GM23338 (cell line): ENCODE measurements at regions not wholly inside any gene's neighbourhood (a gene's known extent, or its start where the extent isn't known, plus 50 kb on each side); places are given as distances from the start of the nearest gene placed in this dataset.

Experiments
- ATAC-seq: fragments of 200-7000 bp; cut with Tn5 transposase; 3 replicates; pipeline ENCODE4 v1.9.1; 2020
- DNase-seq: peaks from one replicate; pipeline ENCODE4 v3.0.0-alpha.2; 2015; ENCODE audit warnings: low spot score
- H2AFZ ChIP-seq: fragments of 200-600 bp; sonication (generic); 2 replicates; pipeline ENCODE4 v1.8.0; 2016; ENCODE audit warnings: antibody characterized with exemption, mild to moderate bottlenecking, moderate library complexity
- H3F3A ChIP-seq: fragments of 200-600 bp; sonication (generic); replicated peaks from 2 replicates; pipeline ENCODE4 v1.8.0; 2017; ENCODE audit warnings: antibody characterized with exemption, mixed run types, low read depth
- H3K27ac ChIP-seq: fragments of 200-600 bp; sonication (generic); 2 replicates; pipeline ENCODE4 v1.6.1; 2016; ENCODE audit warnings: low read depth
- H3K27me3 ChIP-seq: fragments of 200-600 bp; sonication (generic); 2 replicates; pipeline ENCODE4 v1.8.0; 2016; ENCODE audit warnings: mild to moderate bottlenecking, mixed run types, moderate library complexity; ENCODE audit not compliant: insufficient read depth
- H3K36me3 ChIP-seq: fragments of 200-600 bp; sonication (generic); 2 replicates; pipeline ENCODE4 v1.8.0; 2016; ENCODE audit warnings: mild to moderate bottlenecking; ENCODE audit not compliant: insufficient read depth
- H3K4me1 ChIP-seq: fragments of 200-600 bp; sonication (generic); 2 replicates; pipeline ENCODE4 v1.8.0; 2016; ENCODE audit warnings: mild to moderate bottlenecking, moderate library complexity; ENCODE audit not compliant: insufficient read depth
- H3K4me2 ChIP-seq: fragments of 200-600 bp; sonication (generic); 2 replicates; pipeline ENCODE4 v1.7.1; 2017; ENCODE audit warnings: mixed run types
- H3K4me3 ChIP-seq: fragments of 200-600 bp; sonication (generic); 2 replicates; pipeline ENCODE4 v1.6.1; 2016; ENCODE audit warnings: mixed run types
- H3K79me2 ChIP-seq: fragments of 200-600 bp; sonication (generic); replicated peaks from 2 replicates; pipeline ENCODE4 v1.8.0; 2017; ENCODE audit warnings: mild to moderate bottlenecking; ENCODE audit not compliant: insufficient read depth
- H3K9me2 ChIP-seq: fragments of 200-600 bp; sonication (generic); 2 replicates; pipeline ENCODE4 v1.8.0; 2017; ENCODE audit not compliant: insufficient read depth
- H4K20me1 ChIP-seq: fragments of 200-600 bp; sonication (generic); replicated peaks from 2 replicates; pipeline ENCODE4 v1.8.0; 2017; ENCODE audit warnings: mild to moderate bottlenecking; ENCODE audit not compliant: insufficient read depth
- H3K27ac Mint-ChIP-seq: 2 replicates; pipeline ENCODE4 v1.8.0; 2020; ENCODE audit warnings: inconsistent platforms, mild to moderate bottlenecking, moderate library complexity, mixed read lengths
- H3K27me3 Mint-ChIP-seq: 3 replicates; pipeline ENCODE4 v1.8.0; 2022; ENCODE audit warnings: low read depth, mild to moderate bottlenecking, moderate library complexity, mixed read lengths, inconsistent platforms; ENCODE audit not compliant: insufficient read depth, poor library complexity
- H3K36me3 Mint-ChIP-seq: 3 replicates; pipeline ENCODE4 v1.8.0; 2021; ENCODE audit warnings: low read depth, mild to moderate bottlenecking, inconsistent platforms, moderate library complexity, mixed read lengths
- H3K4me1 Mint-ChIP-seq: 3 replicates; pipeline ENCODE4 v1.8.0; 2020; ENCODE audit warnings: mild to moderate bottlenecking, inconsistent platforms, mixed read lengths
- H3K4me3 Mint-ChIP-seq: 3 replicates; pipeline ENCODE4 v1.8.0; 2021; ENCODE audit warnings: moderate library complexity, mild to moderate bottlenecking, inconsistent platforms, mixed read lengths
- H3K9me3 Mint-ChIP-seq: 3 replicates; pipeline ENCODE4 v1.8.0; 2020; ENCODE audit warnings: moderate library complexity, mild to moderate bottlenecking, inconsistent platforms, mixed read lengths
- CREB1 ChIP-seq: fragments of 250-450 bp; sonication (Bioruptor Pico); IDR thresholded peaks from 2 replicates; pipeline ENCODE4 v1.5.0; 2020; ENCODE audit warnings: low read depth, mild to moderate bottlenecking, moderate library complexity
- ETS1 ChIP-seq: IDR thresholded peaks from 2 replicates; pipeline ENCODE4 v1.6.1; 2016; ENCODE audit warnings: antibody characterized with exemption
- EZH2 ChIP-seq: fragments of 200-600 bp; sonication (generic); IDR thresholded peaks from one replicate; pipeline ENCODE4 v1.8.0; 2017; ENCODE audit warnings: antibody characterized with exemption, mild to moderate bottlenecking, low read depth; ENCODE audit not compliant: unreplicated experiment
- EZH2phosphoT487 ChIP-seq: fragments of 200-600 bp; sonication (generic); IDR thresholded peaks from one replicate; pipeline ENCODE4 v1.8.1; 2018; ENCODE audit warnings: antibody characterized with exemption; ENCODE audit not compliant: unreplicated experiment
- POLR2AphosphoS5 ChIP-seq: IDR thresholded peaks from 2 replicates; pipeline ENCODE4 v1.6.1; 2016; ENCODE audit warnings: antibody characterized with exemption, low read depth
- ZNF114 ChIP-seq: fragments of 250-450 bp; sonication (Bioruptor Pico); IDR thresholded peaks from 2 replicates; pipeline ENCODE4 v1.5.0; 2020; ENCODE audit warnings: mild to moderate bottlenecking, moderate library complexity
- ZNF462 ChIP-seq: fragments of 250-450 bp; sonication (Bioruptor Pico); IDR thresholded peaks from 2 replicates; pipeline ENCODE4 v1.5.0; 2020; ENCODE audit warnings: mild to moderate bottlenecking, moderate library complexity

- no peak for TF ChIP-seq ZNF462 (CRISPR knock-in tag)
- no peak for TF ChIP-seq POLR2AphosphoS5
- TF ChIP-seq EZH2, result no peak
Observed at GRCh38 chr5:39479537-39479936, 54.8 kb upstream of the DAB2 start (continued).

- no peaks in the 10 kb centered on the region for H3K79me2 ChIP-seq
- Mint-ChIP-seq H3K27ac (0 out of 2 replicates have a peak overlapping the region, but pooled peaks have one; percentile 4), H3K36me3 (no peaks in the 10 kb centered on the region), H3K27me3 (peaks cover 2% of the 10 kb centered on the region), H3K4me3 (no peak overlapping the region), H3K4me1 (peaks cover 29% of the 10 kb centered on the region), H3K9me3 (no peaks in the 10 kb centered on the region)
- no peak overlapping the region for H2AFZ ChIP-seq
- TF ChIP-seq ZNF114 (CRISPR knock-in tag), result no peak
- ATAC-seq, result no peak
- H3K27ac ChIP-seq, result no peak overlapping the region
- no peaks in the 10 kb centered on the region for H3K36me3 ChIP-seq
- no peaks in the 10 kb centered on the region for H3K27me3 ChIP-seq
- no peak for DNase-seq
- peaks cover 15% of the 10 kb centered on the region for H3K4me1 ChIP-seq
- no peak overlapping the region for H3K4me3 ChIP-seq
- no peaks in the 10 kb centered on the region for H3K9me2 ChIP-seq
- no peak overlapping the region for H3K4me2 ChIP-seq
- no peaks in the 10 kb centered on the region for H4K20me1 ChIP-seq
- no peaks in the 10 kb centered on the region for H3F3A ChIP-seq
Observed at GRCh38 chr5:39478863-39479262, 54.1 kb upstream of the DAB2 start.

- no peak for TF ChIP-seq CREB1 (CRISPR knock-in tag)
- no peak for TF ChIP-seq EZH2phosphoT487
- no peak for TF ChIP-seq ETS1
- peak overlapping the region; percentile 66; the same call in 1 of the 2 replicates for H3K27ac Mint-ChIP-seq
- H3K36me3 Mint-ChIP-seq, result no peaks in the 10 kb centered on the region
Observed at GRCh38 chr5:39476843-39477220, 52.1 kb upstream of the DAB2 start.

More at GRCh38 chr5:39476843-39477220, 52.1 kb upstream of the DAB2 start:
- H3K4me3 Mint-ChIP-seq, result no peak overlapping the region
- H3K4me2 ChIP-seq, result no peak overlapping the region
- H3K27ac ChIP-seq, result no peak overlapping the region
- H3F3A ChIP-seq, result no peaks in the 10 kb centered on the region
- H3K4me3 ChIP-seq, result no peak overlapping the region
- H3K9me3 Mint-ChIP-seq, result no peaks in the 10 kb centered on the region
- peak overlapping the region; percentile 4; the same call in 1 of the 2 replicates for H2AFZ ChIP-seq
- H3K36me3 ChIP-seq, result no peaks in the 10 kb centered on the region
- H3K27me3 ChIP-seq, result no peaks in the 10 kb centered on the region
- H3K4me1 Mint-ChIP-seq, result peaks cover 29% of the 10 kb centered on the region
- no peaks in the 10 kb centered on the region for H4K20me1 ChIP-seq
- H3K27me3 Mint-ChIP-seq, result peaks cover 2% of the 10 kb centered on the region
- no peaks in the 10 kb centered on the region for H3K79me2 ChIP-seq
- ATAC-seq (no peak), DNase-seq (no peak)
- H3K9me2 ChIP-seq, result no peaks in the 10 kb centered on the region
- H3K4me1 ChIP-seq, result peaks cover 15% of the 10 kb centered on the region
